SK-N-SH (cell line): ENCODE measurements at regions not wholly inside any gene's neighbourhood (a gene's known extent, or its start where the extent isn't known, plus 50 kb on each side); places are given as distances from the start of the nearest gene placed in this dataset.

Experiments used
- CTCF ChIA-PET: fragments of 300-600, 350-600 bp; formaldehyde crosslinking; extraction: SDS; loops from one replicate; lab custom pipeline; 2021; lab: Yijun Ruan, JAX
- POLR2A ChIA-PET: fragments of 350-600 bp; sonication (Branson Sonifier 250); formaldehyde crosslinking; extraction: SDS; loops from one replicate; lab custom pipeline; 2020; ENCODE audit warnings: antibody characterized with exemption, inconsistent platforms; lab: Yijun Ruan, JAX
- DNase-seq: peaks from one replicate; pipeline ENCODE4 v3.0.0; 2012
- H2AFZ ChIP-seq: fragments of 200-600 bp; sonication (generic); 2 replicates; pipeline ENCODE4 v1.8.1; 2016; ENCODE audit warnings: antibody characterized with exemption, mild to moderate bottlenecking, low read depth
- H3F3A ChIP-seq: fragments of 200-600 bp; sonication (generic); replicated peaks from 2 replicates; pipeline ENCODE3; 2016; ENCODE audit warnings: antibody characterized with exemption, mild to moderate bottlenecking; ENCODE audit not compliant: insufficient read depth
- H3K27ac ChIP-seq, 2 experiments: fragments of 200-500 bp in 1 of 2; fragments of 200-600 bp in 1 of 2; sonication (Bioruptor generic) in 1 of 2; sonication (generic), shearing (Covaris generic) in 1 of 2; 2 replicates each; pipeline versions ENCODE4 v1.5.1 to v1.6.1; 2014 to 2016; ENCODE audit warnings: low read depth in 2 of 2, inconsistent platforms in 1 of 2, low read length in 1 of 2, mild to moderate bottlenecking in 1 of 2, mixed read lengths in 1 of 2
- H3K27me3 ChIP-seq: fragments of 200-600 bp; sonication (generic), shearing (Covaris generic); 2 replicates; pipeline ENCODE4 v1.6.1; 2016; ENCODE audit warnings: mixed run types; ENCODE audit not compliant: insufficient read depth
- H3K36me3 ChIP-seq, 2 experiments: fragments of 200-500 bp in 1 of 2; fragments of 200-600 bp in 1 of 2; sonication (Bioruptor generic) in 1 of 2; sonication (generic) in 1 of 2; replicated peaks in 1 of 2; 2 replicates each; pipeline versions ENCODE3 to v1.5.1; 2014 to 2016; ENCODE audit warnings: low read length in 1 of 2, mild to moderate bottlenecking in 1 of 2; ENCODE audit not compliant: insufficient read depth in 2 of 2, control insufficient read depth in 1 of 2
- H3K4me1 ChIP-seq, 2 experiments: fragments of 200-500 bp in 1 of 2; fragments of 200-600 bp in 1 of 2; sonication (Bioruptor generic) in 1 of 2; sonication (generic), shearing (Covaris generic) in 1 of 2; 2 replicates each; pipeline versions ENCODE4 v1.5.1 to v1.6.1; 2014 to 2016; ENCODE audit warnings: low read depth in 1 of 2, low read length in 1 of 2, mixed run types in 1 of 2; ENCODE audit not compliant: insufficient read depth in 2 of 2, control insufficient read depth in 1 of 2
- H3K4me2 ChIP-seq: fragments of 200-600 bp; sonication (generic), shearing (Covaris generic); 2 replicates; pipeline ENCODE4 v1.6.1; 2017; ENCODE audit warnings: mixed run types
- H3K4me3 ChIP-seq, 2 experiments: fragments of 200-500 bp in 1 of 2; fragments of 200-600 bp in 1 of 2; sonication (Bioruptor generic) in 1 of 2; sonication (generic), shearing (Covaris generic) in 1 of 2; 2 replicates each; pipeline versions ENCODE4 v1.5.1 to v1.8.1; 2014 to 2016; ENCODE audit warnings: low read depth in 2 of 2, inconsistent platforms in 1 of 2, low read length in 1 of 2, mild to moderate bottlenecking in 1 of 2, mixed read lengths in 1 of 2, moderate library complexity in 1 of 2
- H3K79me2 ChIP-seq: fragments of 200-600 bp; sonication (generic); 2 replicates; pipeline ENCODE4 v1.8.1; 2017; ENCODE audit warnings: mild to moderate bottlenecking; ENCODE audit not compliant: insufficient read depth
- H3K9ac ChIP-seq: fragments of 200-600 bp; sonication (generic); 2 replicates; pipeline ENCODE4 v1.6.1; 2017; ENCODE audit warnings: mixed run types
- H3K9me2 ChIP-seq: fragments of 200-600 bp; sonication (generic); 2 replicates; pipeline ENCODE4 v1.6.1; 2017; ENCODE audit warnings: mixed run types
- H3K9me3 ChIP-seq: fragments of 200-600 bp; sonication (generic); 2 replicates; pipeline ENCODE4 v1.6.1; 2017; ENCODE audit warnings: mixed run types, mild to moderate bottlenecking, moderate library complexity
- H4K20me1 ChIP-seq: fragments of 200-600 bp; sonication (generic); 2 replicates; pipeline ENCODE4 v1.6.1; 2017; ENCODE audit warnings: mild to moderate bottlenecking, mixed run types; ENCODE audit not compliant: insufficient read depth
- CHD2 ChIP-seq: fragments of 150-350 bp; IDR thresholded peaks from 2 replicates; pipeline ENCODE4 v1.6.1; 2018; ENCODE audit warnings: low read length; ENCODE audit not compliant: partially characterized antibody
- ELF1 ChIP-seq: IDR thresholded peaks from 2 replicates; pipeline ENCODE4 v1.4.0; 2012
- EP300 ChIP-seq, 2 experiments: IDR thresholded peaks; 2 replicates each; pipeline versions ENCODE4 v1.4.0 to v1.6.1; 2012; ENCODE audit warnings: borderline replicate concordance in 1 of 2, low read depth in 1 of 2, low read length in 1 of 2
- EZH2phosphoT487 ChIP-seq: fragments of 200-600 bp; sonication (generic); IDR thresholded peaks from 2 replicates; pipeline ENCODE4 v1.6.1; 2017; ENCODE audit warnings: low read depth, mixed run types, mild to moderate bottlenecking, antibody characterized with exemption, moderate library complexity, borderline replicate concordance
- FOSL2 ChIP-seq: IDR thresholded peaks from 2 replicates; pipeline ENCODE4 v1.4.0; 2012; ENCODE audit warnings: low read depth, mild to moderate bottlenecking, moderate library complexity, borderline replicate concordance
- FOXJ3 ChIP-seq: sonication (generic); formaldehyde crosslinking; IDR thresholded peaks from 2 replicates; pipeline ENCODE4 v1.5.1; 2020; ENCODE audit warnings: mild to moderate bottlenecking, missing genetic modification reagents
- GABPA ChIP-seq: IDR thresholded peaks from 2 replicates; pipeline ENCODE4 v1.4.0; 2012; ENCODE audit warnings: low read depth, mild to moderate bottlenecking
- JUND ChIP-seq: IDR thresholded peaks from 2 replicates; pipeline ENCODE4 v1.4.0; 2012
- NFIC ChIP-seq: IDR thresholded peaks from 2 replicates; pipeline ENCODE4 v1.4.0; 2012; ENCODE audit warnings: borderline replicate concordance
- NRF1 ChIP-seq: IDR thresholded peaks from 2 replicates; pipeline ENCODE4 v1.6.1; 2012; ENCODE audit warnings: low read depth, mild to moderate bottlenecking, low read length
- PBX3 ChIP-seq: IDR thresholded peaks from 2 replicates; pipeline ENCODE4; 2012
- RAD21 ChIP-seq: IDR thresholded peaks from 2 replicates; pipeline ENCODE4 v1.6.1; 2012; ENCODE audit warnings: mild to moderate bottlenecking, low read length
- REST ChIP-seq: IDR thresholded peaks from 2 replicates; pipeline ENCODE4 v1.6.1; 2012; ENCODE audit warnings: mild to moderate bottlenecking, low read depth, low read length, moderate library complexity
- RXRA ChIP-seq: IDR thresholded peaks from 2 replicates; pipeline ENCODE4 v1.4.0; 2012; ENCODE audit warnings: low read depth, mild to moderate bottlenecking, borderline replicate concordance
- SIN3A ChIP-seq: IDR thresholded peaks from 2 replicates; pipeline ENCODE4 v1.6.1; 2012; ENCODE audit warnings: low read depth, mild to moderate bottlenecking, low read length, moderate library complexity, borderline replicate concordance
- SMC3 ChIP-seq: IDR thresholded peaks from 2 replicates; pipeline ENCODE4 v1.6.1; 2012; ENCODE audit warnings: low read depth, low read length, improper control_type of control experiment
- TAF1 ChIP-seq: IDR thresholded peaks from 2 replicates; pipeline ENCODE4 v1.6.1; 2012; ENCODE audit warnings: low read depth, mild to moderate bottlenecking, low read length, moderate library complexity, borderline replicate concordance
- TCF12 ChIP-seq: IDR thresholded peaks from 2 replicates; pipeline ENCODE4 v1.4.0; 2012
- TEAD4 ChIP-seq: IDR thresholded peaks from 2 replicates; pipeline ENCODE4 v1.4.0; 2012; ENCODE audit warnings: mild to moderate bottlenecking, borderline replicate concordance; ENCODE audit not compliant: insufficient read depth
- USF1 ChIP-seq: IDR thresholded peaks from 2 replicates; pipeline ENCODE4 v1.4.0; 2012; ENCODE audit warnings: low read depth, borderline replicate concordance
- WGBS: methylation state at CpG from one replicate; pipeline ENCODE4 v1.1.6; 2017; ENCODE audit warnings: low lambda C conversion rate; 5-methylcytosine and 5-hydroxymethylcytosine counted together

GRCh38 chr2:52934323-52934898 is 833.2 kb upstream of the CHAC2 start:
- peak in 1 of 2 experiments; percentile 53; a peak in 1 of 4 replicates for TF ChIP-seq EP300 (IDR thresholded peaks at IDR 0.05; ENCODE audit: borderline replicate concordance in 1 of 2, low read depth in 1 of 2, low read length in 1 of 2)
- TF ChIP-seq NFIC = peak; percentile 82
- no peak for TF ChIP-seq USF1
- peak; percentile 78 for TF ChIP-seq JUND
- TF ChIP-seq PBX3 = peak; percentile 69
- TF ChIP-seq NRF1 = no peak
- TF ChIP-seq RAD21 = no peak
- TF ChIP-seq TCF12 = peak; percentile 45; the same call in 1 of the 2 replicates
- TF ChIP-seq TEAD4 = 0 out of 2 replicates have a peak, but pooled peaks have one; percentile 26
- TF ChIP-seq FOSL2 = peak; percentile 80
- no peaks in the 10 kb centered on the region for H3K9me3 ChIP-seq
- CTCF ChIA-PET = no interaction called here
- no peaks in the 10 kb centered on the region for H3K27me3 ChIP-seq
- POLR2A ChIA-PET = no interaction called here
- H3K4me1 ChIP-seq = 0 out of 4 replicates have a peak, but pooled peaks cover 0 to 4% of the 10 kb centered on the region in 2 experiments
- no peak overlapping the region for H3K9ac ChIP-seq
- H3K9me2 ChIP-seq = no peaks in the 10 kb centered on the region; the same call in 1 of the 2 replicates
- WGBS = 10% methylated on average over 3 of the region's 3 CpGs
- H4K20me1 ChIP-seq = no peaks in the 10 kb centered on the region
- H3K36me3 ChIP-seq = no peaks in the 10 kb centered on the region
- peak overlapping the region in 1 of 2 experiments; percentile 85; a peak in 2 of 4 replicates for H3K27ac ChIP-seq
- H3K79me2 ChIP-seq = no peaks in the 10 kb centered on the region
- H3F3A ChIP-seq = peaks cover 15% of the 10 kb centered on the region
- DNase-seq = no peak
- H2AFZ ChIP-seq = peak overlapping the region; percentile 2; the same call in 1 of the 2 replicates
- no peak overlapping the region for H3K4me3 ChIP-seq
- H3K4me2 ChIP-seq = peak overlapping the region; percentile 35

GRCh38 chr2:52933878-52934277 is 833.7 kb upstream of the CHAC2 start:
- DNase-seq = no peak
- TF ChIP-seq ELF1 (no peak), RXRA (no peak), GABPA (no peak), SMC3 (no peak), TEAD4 (no peak), EZH2phosphoT487 (no peak), REST (no peak), CHD2 (no peak), FOXJ3 (no peak), SIN3A (no peak), EP300 (IDR thresholded peaks at IDR 0.05; ENCODE audit: borderline replicate concordance in 1 of 2, low read depth in 1 of 2, low read length in 1 of 2) (no peak), TAF1 (no peak)
- TF ChIP-seq, all 33 proteins: peak for 0
- ChIA-PET CTCF (no interaction called here), POLR2A (no interaction called here)
- peak overlapping the region in 1 of 2 experiments; percentile 85; a peak in 2 of 4 replicates for H3K27ac ChIP-seq
- 3% methylated on average over 2 of the region's 2 CpGs for WGBS
- no peaks in the 10 kb centered on the region for H3K79me2 ChIP-seq
- H3K27me3 ChIP-seq = no peaks in the 10 kb centered on the region
- H3K4me1 ChIP-seq = 0 out of 4 replicates have a peak, but pooled peaks cover 0 to 4% of the 10 kb centered on the region in 2 experiments
- H4K20me1 ChIP-seq = no peaks in the 10 kb centered on the region
- no peaks in the 10 kb centered on the region for H3K36me3 ChIP-seq
- no peaks in the 10 kb centered on the region for H3K9me3 ChIP-seq
- peak overlapping the region; percentile 35 for H3K4me2 ChIP-seq
- H2AFZ ChIP-seq = peak overlapping the region; percentile 2; the same call in 1 of the 2 replicates
- no peaks in the 10 kb centered on the region; the same call in 1 of the 2 replicates for H3K9me2 ChIP-seq
- peaks cover 15% of the 10 kb centered on the region for H3F3A ChIP-seq
- no peak overlapping the region for H3K9ac ChIP-seq
- H3K4me3 ChIP-seq = no peak overlapping the region
